HL-60 (cell line): ENCODE measurements at regions not wholly inside any gene's neighbourhood (a gene's known extent, or its start where the extent isn't known, plus 50 kb on each side); places are given as distances from the start of the nearest gene placed in this dataset.

Experiments used
- CTCF ChIP-seq: IDR thresholded peaks from one replicate; pipeline ENCODE4 v1.5.1; 2011; ENCODE audit warnings: low read length, control low read depth, inconsistent platforms; ENCODE audit not compliant: insufficient read depth
- POLR2AphosphoS5 ChIP-seq: IDR thresholded peaks from 2 replicates; pipeline ENCODE4 v1.6.1; 2012; ENCODE audit warnings: low read depth

GRCh38 chr10:2837674-2838073 is 229.7 kb upstream of the PFKP start:
- TF ChIP-seq CTCF = no peak
- TF ChIP-seq POLR2AphosphoS5 = no peak
